ENCODE measurements at regions not wholly inside any gene's neighbourhood (a gene's known extent, or its start where the extent isn't known, plus 50 kb on each side); places are given as distances from the start of the nearest gene placed in this dataset.
"Not testable (repeated sequence)": the region's sequence is repeated elsewhere in the genome, so short reads cannot be mapped to it uniquely, and the experiment has no call there.

DNA sequence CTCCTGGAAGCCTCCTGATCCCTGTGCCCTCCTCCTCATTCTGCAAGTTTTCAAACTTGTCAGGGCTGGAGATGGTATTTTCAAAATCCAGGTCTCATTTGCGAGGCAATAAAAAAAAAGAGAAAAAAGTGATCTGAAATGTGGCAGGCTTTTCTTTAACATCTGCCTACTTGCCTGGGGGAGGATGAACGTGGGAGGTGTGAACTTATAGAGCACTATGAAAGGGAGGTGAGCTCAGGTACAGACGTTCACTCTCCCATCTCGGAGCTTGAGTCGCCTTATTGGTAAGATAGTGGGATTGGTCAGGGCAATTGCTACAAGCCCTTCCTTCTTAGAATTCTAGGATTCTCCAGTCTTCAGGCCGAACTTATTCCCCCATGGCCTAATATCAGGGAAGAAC lies 104.8 kb upstream of the CADM1 start:
- ATAC-seq = no peak
- intact Hi-C loops (cut with DNase I) = loop anchor here (2.0 kb wide), 1 partner anchor 104 kb away; the partner anchor contains the start of gene CADM1

DNA sequence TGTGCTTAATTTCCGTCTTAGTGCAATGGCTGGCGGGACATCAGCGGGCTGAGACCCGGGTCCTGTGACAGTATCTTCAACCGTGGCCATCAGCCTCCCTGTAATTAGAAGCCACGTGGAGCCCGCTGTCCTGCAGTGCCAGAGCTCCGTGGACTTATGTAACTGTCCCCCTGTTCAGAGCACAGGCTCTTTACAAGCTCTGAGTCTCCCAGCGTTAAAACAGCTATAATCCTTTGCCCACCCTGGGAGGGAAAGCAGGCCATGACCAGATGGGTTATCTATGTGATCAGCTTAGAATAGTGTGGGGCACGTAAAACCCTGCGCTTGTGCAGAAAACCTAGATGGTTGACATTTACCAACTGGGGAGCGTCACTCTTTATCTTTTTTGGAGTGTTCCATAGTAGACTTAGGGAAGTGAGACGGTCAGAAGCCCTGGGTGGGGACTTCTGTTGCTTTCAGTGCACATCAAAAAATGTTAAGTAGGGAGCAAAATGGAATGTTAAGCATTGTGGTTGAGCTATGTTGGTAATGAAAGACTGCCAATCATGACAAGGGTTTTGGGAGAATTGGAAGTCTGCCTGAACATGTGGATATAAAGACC lies 103.5 kb upstream of the CADM1 start:
- ATAC-seq = peak; percentile 83
- peak; percentile 72 for DNase-seq (ENCODE audit: missing footprints)
- intact Hi-C loops (cut with DNase I) = loop anchor here (2.0 kb wide), 1 partner anchor 103 kb away; the partner anchor contains the start of gene CADM1

More for the DNA sequence above, 104.8 kb upstream of the CADM1 start:
- no peak for DNase-seq (ENCODE audit: missing footprints)

GRCh38 chr11:115606498-115607220 lies 102.4 kb upstream of the CADM1 start:
- DNase-seq (ENCODE audit: missing footprints) (no peak), ATAC-seq (peak; percentile 67)
- intact Hi-C loops (cut with DNase I) = no loop called here

- DNase-seq (ENCODE audit: missing footprints) (no peak), ATAC-seq (no peak)
- intact Hi-C loops (cut with DNase I) = no loop called here
These were observed 101.8 kb upstream of the CADM1 start for GRCh38 chr11:115605871-115606497.

DNA sequence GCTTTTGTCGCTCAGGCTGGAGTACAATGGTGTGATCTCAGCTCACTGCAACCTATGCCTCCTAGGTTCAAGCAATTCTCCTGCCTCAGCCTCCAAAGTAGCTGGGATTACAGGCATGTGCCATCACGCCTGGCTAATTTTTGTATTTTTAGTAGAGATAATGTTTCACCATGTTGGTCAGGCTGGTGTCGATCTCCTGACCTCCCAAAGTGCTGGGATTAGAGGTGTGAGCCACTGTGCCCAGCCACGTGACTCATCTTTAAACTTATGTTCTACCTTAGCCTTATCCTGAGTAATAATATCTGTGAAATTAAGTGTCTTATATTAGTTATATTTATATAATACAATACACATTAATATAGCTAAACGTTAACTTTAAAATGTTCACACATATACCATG lies 101.2 kb upstream of the CADM1 start:
- intact Hi-C loops (cut with DNase I); ATAC-seq; DNase-seq (ENCODE audit: missing footprints): not testable (repeated sequence)

GRCh38 chr11:115599125-115599524 lies 94.9 kb upstream of the CADM1 start:
- no peak for DNase-seq (ENCODE audit: missing footprints)
- intact Hi-C loops (cut with DNase I) = no loop called here
- ATAC-seq = no peak

- DNase-seq (ENCODE audit: missing footprints) (no peak), ATAC-seq (no peak)
- intact Hi-C loops (cut with DNase I) = no loop called here
These were observed 94.2 kb upstream of the CADM1 start for GRCh38 chr11:115598257-115598901.

DNA sequence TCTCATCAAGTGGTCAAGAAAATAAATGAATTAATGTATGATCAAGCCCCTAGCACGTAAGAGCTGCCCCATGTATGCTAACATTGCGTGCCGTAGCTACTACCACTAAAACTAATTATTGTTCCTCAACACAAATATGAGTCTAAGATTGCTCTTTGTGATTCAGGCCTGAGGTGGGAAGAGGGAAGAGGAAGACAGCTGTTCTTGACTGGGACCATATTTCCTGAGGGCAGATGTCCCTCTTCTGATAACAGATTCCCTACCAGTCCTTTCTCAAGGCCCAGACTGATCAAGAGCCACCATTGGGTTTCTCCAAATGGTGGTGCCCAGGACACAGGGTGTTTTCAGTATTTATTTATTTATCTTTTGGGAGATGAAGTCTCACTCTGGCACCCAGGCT lies 87.2 kb upstream of the CADM1 start:
- intact Hi-C loops (cut with DNase I) = no loop called here
- ATAC-seq (no peak), DNase-seq (ENCODE audit: missing footprints) (no peak)

GRCh38 chr11:115590254-115590653 lies 86.0 kb upstream of the CADM1 start:
- DNase-seq (ENCODE audit: missing footprints) = no peak
- ATAC-seq = peak; percentile 54

DNA sequence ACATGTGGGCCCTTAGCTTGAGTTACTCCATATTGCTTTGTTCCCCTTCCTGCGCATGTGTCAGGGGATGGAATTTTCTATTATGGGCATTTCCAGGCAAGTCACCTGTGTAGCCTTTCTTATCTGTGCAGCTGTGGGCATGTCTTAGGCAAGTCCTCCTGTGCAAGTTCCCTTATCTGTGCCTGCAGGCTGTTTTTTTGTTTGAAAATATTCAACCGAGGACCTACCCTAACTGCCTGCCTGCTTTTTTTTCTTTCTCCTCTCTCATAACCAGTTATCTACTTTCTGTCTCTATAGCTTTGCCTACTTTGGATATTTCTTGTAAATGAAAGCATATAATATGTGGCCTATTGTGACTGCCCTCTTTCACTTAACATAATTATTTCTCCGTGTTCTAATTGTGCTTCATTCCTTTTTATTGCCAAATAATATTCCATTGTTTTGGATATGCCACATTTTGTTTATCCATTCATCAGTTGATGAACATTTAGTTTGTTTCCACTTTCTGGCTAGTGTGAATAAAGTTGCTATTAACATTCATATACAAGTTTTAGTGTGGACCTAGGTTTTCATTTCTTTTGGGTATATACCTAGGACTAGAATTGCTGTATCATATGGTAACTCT lies 83.6 kb upstream of the CADM1 start:
- ATAC-seq = no peak
- no peak for DNase-seq (ENCODE audit: missing footprints)
- intact Hi-C loops (cut with DNase I) = no loop called here

More at GRCh38 chr11:115590254-115590653, 86.0 kb upstream of the CADM1 start:
- intact Hi-C loops (cut with DNase I) = no loop called here

DNA sequence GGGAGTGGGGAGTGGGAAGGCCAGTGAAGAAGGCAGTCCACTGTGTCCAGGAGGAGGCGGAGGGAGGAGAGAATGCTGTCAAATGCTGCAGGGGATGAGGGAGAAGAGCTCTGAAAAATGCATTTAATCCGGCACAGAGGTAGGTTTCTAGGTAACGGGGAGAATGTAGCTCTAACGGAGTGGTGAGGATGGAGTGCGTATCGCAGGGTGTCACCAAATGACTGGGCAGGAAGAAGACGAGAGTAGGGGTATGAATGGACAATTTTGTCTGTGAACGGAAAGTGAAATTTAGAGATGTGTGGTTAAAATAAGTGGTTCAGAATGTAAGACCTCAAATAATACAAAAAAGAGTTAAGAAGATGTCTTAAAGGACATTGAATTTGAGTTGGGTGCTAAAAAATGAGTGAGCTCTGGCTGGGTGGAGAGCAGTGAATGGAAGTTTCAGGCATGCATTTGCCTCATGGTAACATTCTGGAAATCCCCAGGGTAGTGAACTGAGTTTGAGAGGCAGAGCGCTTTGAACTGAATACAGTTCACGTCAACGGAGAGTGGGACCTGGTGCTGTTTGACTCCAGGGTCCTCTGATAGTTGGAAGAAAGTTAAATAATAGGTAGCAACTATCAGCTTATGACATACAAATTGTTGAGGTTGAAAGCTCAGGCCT lies 81.3 kb upstream of the CADM1 start:
- DNase-seq (ENCODE audit: missing footprints) (no peak), ATAC-seq (no peak)
- intact Hi-C loops (cut with DNase I) = no loop called here

- intact Hi-C loops (cut with DNase I) = no loop called here
- DNase-seq (ENCODE audit: missing footprints) (no peak), ATAC-seq (no peak)
These were observed 77.8 kb upstream of the CADM1 start for GRCh38 chr11:115581871-115582639.

- DNase-seq (ENCODE audit: missing footprints) (no peak), ATAC-seq (peak; percentile 40)
- intact Hi-C loops (cut with DNase I) = no loop called here
These were observed 76.9 kb upstream of the CADM1 start for GRCh38 chr11:115580927-115581680.

- no peak for DNase-seq (ENCODE audit: missing footprints)
- intact Hi-C loops (cut with DNase I) = no loop called here
- no peak for ATAC-seq
These were observed 76.2 kb upstream of the CADM1 start for GRCh38 chr11:115580416-115580815.

DNA sequence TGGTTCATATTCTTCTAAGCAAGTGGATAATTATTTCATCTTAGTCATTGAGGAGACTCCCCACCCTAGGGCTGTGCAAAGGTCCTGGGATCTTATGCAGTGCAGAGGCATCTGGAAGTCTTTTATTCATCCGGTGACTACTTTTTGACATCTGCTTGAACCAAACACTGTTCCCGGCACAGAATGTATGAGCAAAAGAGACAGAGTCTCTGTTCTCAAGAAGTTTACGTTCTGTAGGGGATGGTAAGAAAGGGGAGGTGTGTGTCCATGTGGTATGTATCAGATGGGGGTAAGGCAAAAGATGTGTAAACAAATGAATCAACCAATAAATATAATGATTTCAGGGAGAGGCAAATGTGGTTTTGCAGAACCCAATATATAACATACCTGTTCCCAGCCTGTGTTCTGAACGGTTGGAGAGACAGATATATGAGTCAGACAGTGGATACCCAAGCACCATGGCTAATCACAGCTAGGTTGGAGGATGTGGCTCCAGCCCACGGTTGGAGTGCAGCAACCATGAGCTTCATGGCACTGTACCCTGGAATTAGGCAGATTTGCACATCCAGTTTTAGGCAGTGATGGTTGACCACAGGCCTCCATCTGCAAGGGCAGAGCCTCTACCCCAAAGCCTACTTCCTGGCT lies 75.1 kb upstream of the CADM1 start:
- intact Hi-C loops (cut with DNase I) = no loop called here
- DNase-seq (ENCODE audit: missing footprints) (no peak), ATAC-seq (no peak)

DNA sequence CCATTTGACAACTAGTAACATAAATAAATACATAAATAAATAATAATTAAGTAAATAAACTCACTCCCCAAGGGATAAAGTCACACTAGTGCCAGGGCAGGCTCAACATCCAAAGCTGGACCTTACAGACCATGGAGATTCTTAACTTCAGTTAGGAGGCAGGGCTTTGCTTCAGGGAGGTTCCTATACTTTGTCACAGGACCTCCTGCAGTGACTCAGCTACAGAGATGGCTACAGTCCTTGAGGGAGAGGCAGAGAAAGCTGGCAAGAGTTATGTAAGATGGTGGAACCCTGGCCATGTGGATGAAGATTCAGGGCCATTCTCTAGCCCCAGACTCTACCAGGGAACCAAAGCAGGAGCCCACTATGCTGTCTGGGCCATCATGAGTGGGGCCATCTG lies 74.1 kb upstream of the CADM1 start:
- DNase-seq (ENCODE audit: missing footprints) (no peak), ATAC-seq (no peak)
- intact Hi-C loops (cut with DNase I) = no loop called here

- ATAC-seq (no peak), DNase-seq (ENCODE audit: missing footprints) (no peak)
- intact Hi-C loops (cut with DNase I) = no loop called here
These were observed 73.5 kb upstream of the CADM1 start for GRCh38 chr11:115577701-115578100.
